H1 (cell line): ENCODE measurements at regions not wholly inside any gene's neighbourhood (a gene's known extent, or its start where the extent isn't known, plus 50 kb on each side); places are given as distances from the start of the nearest gene placed in this dataset.

Source experiments
- BCL11A ChIP-seq, 2 experiments: IDR thresholded peaks; one replicate each; pipeline ENCODE4 v1.6.1; 2011; ENCODE audit warnings: low read depth in 2 of 2, low read length in 2 of 2, mild to moderate bottlenecking in 2 of 2
- BRCA1 ChIP-seq: IDR thresholded peaks from 2 replicates; pipeline ENCODE4 v1.6.1; 2012; ENCODE audit warnings: low read depth, low read length, improper control_type of control experiment
- GABPA ChIP-seq: IDR thresholded peaks from 2 replicates; pipeline ENCODE4 v1.6.1; 2011; ENCODE audit warnings: mild to moderate bottlenecking, low read length, moderate library complexity, borderline replicate concordance; ENCODE audit not compliant: insufficient read depth
- YY1 ChIP-seq: IDR thresholded peaks from 2 replicates; pipeline ENCODE4 v1.6.1; 2011; ENCODE audit warnings: low read depth, mild to moderate bottlenecking, low read length

GRCh38 chr11:109490953-109491635, 69.1 kb downstream of the C11orf87 start (continued):
- TF ChIP-seq YY1, result no peak
- TF ChIP-seq BCL11A (IDR thresholded peaks at IDR 0.05; ENCODE audit: low read depth in 2 of 2, low read length in 2 of 2), result no peak
- TF ChIP-seq GABPA, result no peak
- no peak for TF ChIP-seq BRCA1
- TF ChIP-seq, all 59 proteins: peak for 0
